Right renal pelvis (tissue), 4 donors: ENCODE measurements at regions not wholly inside any gene's neighbourhood (a gene's known extent, or its start where the extent isn't known, plus 50 kb on each side); places are given as distances from the start of the nearest gene placed in this dataset.

Source experiments
- DNase-seq, 4 donors: peaks; one replicate each; pipeline ENCODE4 v3.0.0-alpha.2; 2013; ENCODE audit warnings: low read depth in 4 of 4, low spot score in 3 of 4, missing footprints in 1 of 4

DNA sequence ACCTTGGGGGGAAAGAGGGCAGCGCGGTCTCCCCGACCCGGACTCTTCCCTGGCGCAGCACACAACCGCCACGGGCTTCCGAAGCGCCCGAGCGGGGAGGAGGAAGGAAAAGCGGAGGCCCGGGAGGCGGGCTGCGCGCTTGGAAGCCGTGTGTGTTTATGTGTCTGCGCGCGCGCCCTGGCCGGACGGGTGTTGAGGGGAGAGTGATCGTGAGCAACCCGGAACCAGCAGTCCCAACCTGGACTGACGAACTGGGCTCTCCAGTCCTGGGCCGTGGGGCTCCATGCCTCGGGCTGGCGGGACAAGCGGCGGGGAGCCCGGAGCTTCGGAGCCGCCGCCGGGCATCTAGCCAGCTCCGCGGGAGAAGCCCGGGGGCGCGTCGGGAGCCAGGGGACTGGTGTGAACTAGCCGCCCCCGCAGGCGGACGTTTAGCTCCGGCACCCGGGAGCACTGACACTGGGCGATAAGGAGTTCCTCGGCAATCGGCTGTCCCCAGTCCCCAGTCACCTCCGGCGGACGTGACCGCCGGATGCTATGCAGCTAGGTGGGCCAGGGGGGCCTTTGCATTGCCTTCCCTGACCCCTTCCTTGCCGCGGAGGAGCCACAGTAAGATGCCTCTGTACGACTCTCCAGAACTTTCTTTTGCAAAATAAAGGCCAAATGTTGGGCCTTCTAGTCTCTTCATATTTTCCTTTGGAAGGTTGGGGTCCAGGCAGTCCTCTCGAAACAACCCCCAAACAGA, 74.8 kb upstream of the BCOR start:
- DNase-seq = no peak

DNA sequence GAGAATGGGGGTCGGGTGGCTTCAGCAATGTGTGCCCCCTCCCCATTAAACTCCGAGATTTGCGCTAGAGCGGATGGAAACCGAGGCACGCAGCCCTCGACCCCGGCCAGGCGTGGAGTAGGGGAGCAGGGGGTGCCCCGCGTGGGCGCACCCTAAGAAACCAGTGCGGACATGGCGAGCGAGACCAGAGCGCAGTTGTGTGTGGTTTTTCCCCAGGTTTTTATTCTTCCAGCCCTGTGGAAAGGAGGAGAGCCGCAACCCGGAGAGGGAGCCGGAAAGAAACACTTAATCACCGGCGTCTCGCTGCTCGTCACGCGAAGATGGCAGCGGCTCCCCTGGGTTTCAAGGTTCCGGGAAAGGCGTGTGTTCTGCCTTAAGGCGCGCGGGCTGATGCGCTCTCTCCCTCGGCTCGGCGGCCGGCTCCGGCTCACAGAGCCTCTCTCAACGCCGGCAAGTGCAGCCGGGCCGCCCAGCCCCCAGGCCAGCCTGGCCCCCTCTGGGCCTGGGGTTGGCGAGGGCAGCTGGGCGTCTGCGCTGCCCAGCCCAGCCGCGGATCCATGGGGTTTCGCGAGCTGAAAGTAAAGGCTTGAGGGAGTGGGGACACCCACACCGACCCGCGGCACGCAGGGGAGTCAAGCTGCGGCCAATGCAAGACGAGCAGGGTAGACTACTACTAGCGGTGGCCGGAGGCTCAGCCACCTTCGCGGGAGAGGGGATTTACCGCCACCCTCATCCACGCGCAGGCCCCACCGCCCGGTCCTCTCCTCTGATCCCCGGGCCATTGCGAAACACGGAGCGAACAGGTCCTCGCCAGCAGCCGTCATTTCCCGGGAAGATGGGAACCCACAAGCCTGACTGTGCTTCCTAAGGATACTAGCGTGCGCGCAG, 74.0 kb upstream of the BCOR start:
- DNase-seq = no peak

DNA sequence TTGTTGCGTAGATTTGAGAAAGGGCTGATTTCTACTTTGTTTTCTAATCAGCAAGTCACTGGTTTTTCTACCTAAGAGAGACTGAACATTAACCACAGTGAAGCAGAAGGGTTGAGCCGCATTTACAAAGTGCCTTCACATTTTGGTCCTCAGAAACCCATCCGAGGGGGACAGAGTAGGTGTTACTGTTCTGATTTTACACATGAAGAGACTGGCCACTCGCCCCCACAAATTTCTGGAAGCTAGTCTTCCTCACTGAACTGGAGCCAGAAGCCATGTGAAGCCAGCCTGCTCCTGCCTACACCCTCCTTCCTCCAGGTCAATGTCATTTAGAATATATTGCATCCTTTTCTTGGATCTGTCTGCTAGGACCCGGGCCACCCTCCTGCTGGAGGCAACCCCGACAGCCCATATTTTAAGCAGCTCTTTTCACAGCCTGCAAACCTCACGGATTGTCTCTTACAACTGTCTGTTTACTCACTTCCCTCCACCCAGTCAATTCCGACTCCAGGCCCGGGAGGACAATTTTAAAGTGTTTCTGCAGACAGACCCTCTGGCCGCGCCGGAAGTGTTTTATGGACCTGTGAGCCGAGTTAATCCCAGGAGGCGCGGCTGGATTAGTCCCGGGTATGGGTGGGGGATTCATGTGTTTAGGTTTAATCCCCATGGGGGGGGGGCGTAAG, 73.2 kb upstream of the BCOR start:
- DNase-seq = no peak

DNA sequence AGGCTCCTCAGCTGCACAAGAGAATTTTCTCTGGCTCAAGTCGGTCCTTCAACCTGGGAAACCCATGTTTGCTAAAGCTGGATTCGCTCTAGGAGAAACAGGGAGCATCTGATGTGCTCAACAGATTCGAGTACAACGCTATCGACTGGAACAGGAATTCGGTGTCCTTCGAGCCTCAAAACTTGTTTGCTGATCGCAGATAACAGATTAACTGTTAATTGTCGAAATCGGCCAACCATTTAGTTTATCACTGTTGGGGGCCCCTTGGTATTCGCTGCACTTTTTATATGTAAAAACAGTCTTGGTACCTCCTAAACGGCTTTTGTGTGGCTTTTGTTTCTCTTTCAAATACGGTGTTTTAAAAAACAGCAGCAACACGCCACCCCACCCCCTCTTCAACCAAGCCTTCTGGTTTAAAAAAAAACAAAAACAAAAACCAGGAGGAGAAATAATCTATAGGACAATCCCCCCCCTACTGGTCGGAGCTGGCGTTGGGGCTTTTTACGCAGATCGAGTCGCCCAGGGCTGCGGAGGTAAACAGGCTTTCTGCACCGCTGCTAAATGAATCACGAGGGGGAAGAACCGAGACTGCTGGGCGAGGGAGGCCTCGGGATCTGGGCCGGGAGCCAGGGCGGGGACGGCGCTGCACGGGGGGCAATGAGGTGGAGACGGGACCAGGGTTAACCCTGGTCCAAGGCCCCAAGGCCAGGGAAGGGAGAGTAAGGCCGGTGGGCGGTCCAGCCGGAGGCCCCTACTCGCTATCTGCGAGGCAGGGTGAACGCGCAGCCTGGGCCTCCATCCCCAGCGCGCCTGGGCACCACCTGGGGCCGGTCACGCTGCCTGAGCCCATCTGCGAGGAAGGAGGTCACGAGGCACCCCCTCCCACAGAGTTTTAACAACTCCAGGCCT, 71.7 kb upstream of the BCOR start:
- DNase-seq = no peak

- DNase-seq = no peak
Measured at GRCh38 chrX:40168480-40169011, 70.8 kb upstream of the BCOR start.

DNA sequence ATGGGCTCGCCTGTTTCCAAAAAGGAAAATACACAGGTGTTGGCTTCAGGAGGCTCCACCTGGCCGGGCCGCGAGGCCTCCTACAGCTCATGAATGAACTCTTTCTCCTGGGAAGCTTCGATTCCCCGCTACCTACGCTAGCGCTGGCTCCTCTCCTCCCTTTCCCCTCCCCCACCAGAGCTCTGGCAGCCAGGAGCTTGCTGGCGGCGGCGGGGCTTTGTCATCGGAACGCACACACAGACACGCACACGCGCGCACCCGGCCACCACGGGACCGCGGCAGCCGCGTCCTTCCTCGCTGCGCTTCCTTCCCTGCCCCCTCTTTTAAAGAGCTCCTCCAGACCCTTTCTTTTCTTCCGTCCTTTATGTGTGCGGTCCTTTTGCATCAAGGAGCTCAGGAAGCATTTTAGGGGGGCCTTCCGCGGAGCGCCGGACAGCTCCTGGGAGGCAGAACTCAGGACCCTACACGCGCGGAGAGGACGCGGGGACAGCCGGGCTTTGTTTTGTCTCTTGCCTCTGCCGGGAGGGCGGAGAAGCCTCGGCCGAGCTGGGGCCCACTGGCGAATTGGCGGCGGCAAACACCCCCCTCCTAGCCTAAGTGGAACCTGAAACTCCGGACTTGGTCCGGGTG, 70.2 kb upstream of the BCOR start:
- no peak for DNase-seq

DNA sequence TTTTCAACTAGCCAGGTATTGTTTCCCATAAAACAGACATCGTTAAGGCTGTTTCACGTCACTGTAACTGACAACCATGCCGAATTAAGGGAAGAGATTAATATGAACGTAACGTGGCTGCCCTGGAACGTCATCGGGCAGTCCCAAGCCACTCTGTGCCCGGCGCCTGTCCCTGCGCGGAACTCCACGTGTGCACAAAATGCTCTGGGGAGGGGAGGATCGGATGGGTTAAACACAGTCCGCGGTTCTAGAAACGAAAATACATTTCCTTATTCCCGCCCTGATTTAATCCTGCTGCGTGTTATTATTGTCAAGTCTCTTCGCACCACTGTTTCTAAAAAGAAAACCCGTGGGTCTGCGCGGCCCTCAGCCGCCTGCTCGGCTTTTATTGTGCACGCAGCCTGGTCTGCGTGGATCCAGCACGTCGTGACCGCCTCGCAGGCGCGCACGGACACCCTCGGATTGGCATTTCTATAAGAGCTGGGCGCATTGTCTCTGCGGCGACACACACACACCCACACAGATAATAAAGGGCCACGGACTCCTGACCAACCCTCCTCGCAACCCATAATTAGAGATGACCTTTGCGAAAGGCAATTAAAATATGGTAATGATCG, 69.6 kb upstream of the BCOR start:
- no peak for DNase-seq

- DNase-seq = no peak
Measured at GRCh38 chrX:40166582-40166981, 68.8 kb upstream of the BCOR start.

GRCh38 chrX:40165861-40166260, 68.1 kb upstream of the BCOR start:
- no peak for DNase-seq

DNA sequence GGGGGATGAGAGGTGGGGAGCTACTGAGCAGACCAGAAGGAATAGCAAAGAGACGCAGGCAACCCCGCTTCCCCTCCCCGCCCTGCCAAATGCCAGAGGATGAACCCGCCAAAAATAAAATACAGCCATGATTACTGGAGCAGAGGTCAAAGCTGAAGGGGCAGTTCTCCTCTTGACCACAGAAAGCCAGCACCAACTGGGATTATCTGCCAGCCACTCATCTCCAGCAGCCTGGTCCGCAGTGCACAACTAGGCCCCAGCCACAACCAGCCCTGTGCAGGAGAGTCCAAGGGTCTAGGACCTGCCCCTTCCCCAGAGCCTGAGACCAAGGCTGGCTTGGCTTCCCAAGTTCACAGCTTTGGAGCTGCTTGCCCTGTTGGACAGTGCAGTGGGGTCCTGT, 67.4 kb upstream of the BCOR start:
- no peak for DNase-seq

- DNase-seq = no peak
Measured at GRCh38 chrX:40164751-40165150, 67.0 kb upstream of the BCOR start.

DNA sequence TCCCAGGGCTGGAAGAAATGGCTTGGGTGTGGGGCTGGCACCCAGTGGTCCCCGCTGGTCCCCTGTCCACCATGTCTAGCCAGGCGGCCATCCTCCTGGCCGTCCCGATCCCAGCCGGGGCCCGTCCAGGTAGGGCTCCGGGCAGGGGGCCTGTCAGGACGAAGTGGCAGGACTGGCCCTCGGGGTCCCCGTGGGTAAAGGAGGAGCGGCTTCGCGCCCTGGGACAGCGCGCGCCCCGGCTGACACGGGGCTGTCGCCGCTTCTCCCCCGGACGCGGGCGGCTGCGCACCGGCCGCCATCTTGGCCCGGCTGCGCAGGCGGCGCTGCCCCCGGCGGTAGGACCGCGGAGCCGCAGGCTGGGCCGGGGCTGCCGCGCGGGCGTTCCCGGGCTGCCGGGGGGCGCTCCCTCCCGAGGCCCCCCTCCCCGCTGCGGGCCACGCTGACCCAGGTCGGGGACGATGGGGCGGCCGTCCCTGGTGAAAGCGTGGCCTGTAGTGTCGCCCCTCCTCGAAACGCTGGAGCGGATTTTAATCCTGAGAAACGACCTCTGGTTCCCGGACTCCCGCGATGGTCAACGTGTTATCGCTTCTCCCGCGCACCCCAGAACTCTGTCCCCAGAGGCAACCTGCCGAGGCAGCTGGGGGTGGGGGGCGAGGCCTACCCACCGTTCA, 60.4 kb upstream of the BCOR start:
- no peak for DNase-seq

DNA sequence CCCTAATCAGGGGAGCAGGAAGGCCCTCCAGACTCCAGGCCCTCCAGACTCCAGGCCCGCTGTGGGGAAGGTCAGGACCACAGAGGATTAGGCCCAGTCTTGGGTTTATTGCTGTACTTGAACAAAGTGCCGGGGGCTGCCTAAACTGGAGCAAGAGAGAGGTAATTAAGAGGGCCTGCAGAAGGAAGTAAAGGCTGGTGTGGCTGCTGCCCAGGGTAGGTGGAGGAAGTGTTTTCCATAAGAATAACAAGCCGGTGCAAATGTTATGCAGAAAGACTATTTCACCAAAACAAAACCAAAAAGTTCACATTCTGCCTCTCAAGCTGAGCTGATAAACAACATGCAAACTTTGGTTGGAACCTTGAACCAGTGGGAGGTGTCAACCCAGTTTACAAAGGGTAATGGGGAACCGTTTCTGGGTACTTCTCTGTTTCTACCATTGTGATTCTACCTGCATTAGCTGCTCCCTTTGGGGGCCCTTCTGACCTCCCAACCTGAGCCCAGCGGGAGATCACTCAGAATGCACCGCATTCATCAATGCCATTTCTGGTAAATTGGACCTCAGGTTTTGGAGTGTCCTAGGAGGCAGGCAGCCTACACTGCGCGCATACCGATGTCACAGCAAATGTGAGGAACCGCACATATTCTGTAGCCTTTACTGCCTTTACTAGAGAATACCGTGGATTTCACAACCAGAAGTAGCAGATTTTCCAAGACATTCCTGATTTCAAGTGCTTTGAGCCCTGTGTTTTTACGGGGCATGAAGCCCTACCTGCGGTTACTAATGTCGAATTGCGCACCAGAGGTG, 59.7 kb upstream of the BCOR start:
- no peak for DNase-seq

DNA sequence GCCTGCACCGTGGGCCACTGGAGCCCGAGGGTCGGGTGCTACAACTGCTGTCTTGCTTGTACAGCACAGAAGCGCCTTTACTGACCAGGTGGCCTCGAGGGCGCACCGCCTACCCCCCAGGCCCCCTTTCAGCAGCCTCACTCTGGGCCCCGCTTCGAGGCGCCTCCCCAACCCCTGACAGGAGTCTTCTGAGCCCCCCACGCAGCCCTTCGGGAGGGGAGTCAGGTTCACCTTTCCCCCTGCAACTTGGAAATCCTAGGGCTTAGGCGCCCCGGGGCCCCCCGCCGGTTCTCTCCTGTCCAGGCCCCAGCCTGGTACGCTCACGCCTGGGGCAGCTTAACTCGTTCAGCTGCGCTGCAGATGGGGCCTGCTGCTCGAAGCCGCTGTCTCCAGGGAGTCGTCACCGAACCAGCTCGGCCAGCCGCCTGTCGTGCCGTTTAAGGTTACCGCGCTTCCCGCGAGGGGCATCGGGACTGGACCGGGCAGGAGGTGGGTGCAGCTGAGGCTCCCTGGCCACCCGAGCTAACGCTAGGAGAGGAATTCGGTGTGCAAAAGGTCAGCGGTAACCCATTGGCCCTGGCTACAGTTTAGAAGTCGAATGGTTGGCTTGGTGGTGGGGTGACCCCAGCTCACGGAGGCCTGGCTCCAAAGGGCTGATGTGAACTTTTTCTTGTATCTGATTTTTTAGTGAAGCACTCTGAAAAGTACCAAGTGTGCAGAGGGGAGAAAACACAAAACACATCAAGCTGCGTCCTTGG, 58.9 kb upstream of the BCOR start:
- DNase-seq = no peak

- DNase-seq = no peak
Measured at GRCh38 chrX:40155589-40156469, 58.1 kb upstream of the BCOR start.
